ENCODE measurements at regions not wholly inside any gene's neighbourhood (a gene's known extent, or its start where the extent isn't known, plus 50 kb on each side); places are given as distances from the start of the nearest gene placed in this dataset.
"Not testable (repeated sequence)": the region's sequence is repeated elsewhere in the genome, so short reads cannot be mapped to it uniquely, and the experiment has no call there.

DNA sequence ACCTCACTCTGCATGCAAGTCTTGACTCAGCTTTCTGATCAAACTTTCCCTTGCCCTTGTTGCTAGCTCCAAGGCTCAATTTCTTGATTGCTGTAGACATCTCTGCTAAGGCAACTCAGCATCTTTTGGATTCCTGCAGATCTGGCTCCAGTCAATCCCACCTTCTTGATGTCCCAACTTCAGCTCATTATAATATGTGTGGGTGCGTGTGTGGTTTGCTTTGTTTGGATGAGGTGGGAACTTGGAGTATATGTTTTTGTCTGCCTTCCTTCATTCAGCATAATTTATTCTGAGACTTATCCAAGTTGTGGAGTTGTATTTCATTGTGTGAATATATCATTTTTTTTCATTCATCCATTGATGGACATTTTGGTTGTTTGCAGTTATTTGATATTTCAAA lies 364.8 kb upstream of the IGFBP3 start:
- no peak for DNase-seq
- no peak overlapping the region for H3K27ac ChIP-seq
- no peak overlapping the region for H3K4me3 ChIP-seq (ENCODE audit: low read depth, low read length)
- in situ Hi-C loops (cut with HindIII; ENCODE audit: low pct_ligation_motif_present, low sequenced_read_pairs): no loop called here
- H3K36me3 ChIP-seq (replicated peaks): no peaks in the 10 kb centered on the region
- H3K27me3 ChIP-seq (replicated peaks): no peaks in the 10 kb centered on the region
- TF ChIP-seq, protein P1, sequence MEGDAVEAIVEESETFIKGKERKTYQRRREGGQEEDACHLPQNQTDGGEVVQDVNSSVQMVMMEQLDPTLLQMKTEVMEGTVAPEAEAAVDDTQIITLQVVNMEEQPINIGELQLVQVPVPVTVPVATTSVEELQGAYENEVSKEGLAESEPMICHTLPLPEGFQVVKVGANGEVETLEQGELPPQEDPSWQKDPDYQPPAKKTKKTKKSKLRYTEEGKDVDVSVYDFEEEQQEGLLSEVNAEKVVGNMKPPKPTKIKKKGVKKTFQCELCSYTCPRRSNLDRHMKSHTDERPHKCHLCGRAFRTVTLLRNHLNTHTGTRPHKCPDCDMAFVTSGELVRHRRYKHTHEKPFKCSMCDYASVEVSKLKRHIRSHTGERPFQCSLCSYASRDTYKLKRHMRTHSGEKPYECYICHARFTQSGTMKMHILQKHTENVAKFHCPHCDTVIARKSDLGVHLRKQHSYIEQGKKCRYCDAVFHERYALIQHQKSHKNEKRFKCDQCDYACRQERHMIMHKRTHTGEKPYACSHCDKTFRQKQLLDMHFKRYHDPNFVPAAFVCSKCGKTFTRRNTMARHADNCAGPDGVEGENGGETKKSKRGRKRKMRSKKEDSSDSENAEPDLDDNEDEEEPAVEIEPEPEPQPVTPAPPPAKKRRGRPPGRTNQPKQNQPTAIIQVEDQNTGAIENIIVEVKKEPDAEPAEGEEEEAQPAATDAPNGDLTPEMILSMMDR (IDR thresholded peaks at IDR 0.05; ENCODE audit: low read depth, low read length, missing control alignments): no peak

DNA sequence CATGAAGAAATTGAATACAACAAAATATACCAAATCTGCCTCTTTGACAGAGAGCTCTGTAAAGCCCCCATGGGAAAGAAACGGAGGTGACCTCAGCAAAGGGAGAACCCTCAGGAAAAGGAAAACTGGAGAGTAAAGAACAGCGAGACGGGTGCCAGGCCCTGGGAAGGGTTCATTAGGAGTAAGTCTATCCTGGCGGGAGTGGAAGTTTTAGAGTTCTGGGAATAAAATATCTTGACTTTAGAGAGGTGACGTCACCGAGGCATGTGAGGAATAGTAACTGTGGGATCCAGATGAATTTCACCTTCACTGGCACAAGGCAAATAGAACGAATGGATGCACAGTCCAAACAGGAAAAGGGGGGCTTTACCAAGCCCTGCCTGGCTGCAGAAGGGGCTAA lies 362.8 kb upstream of the IGFBP3 start:
- Histone ChIP-seq H3K27ac (no peak overlapping the region), H3K4me3 (ENCODE audit: low read depth, low read length) (no peak overlapping the region), H3K36me3 (replicated peaks) (no peaks in the 10 kb centered on the region), H3K27me3 (replicated peaks) (no peaks in the 10 kb centered on the region)
- no peak for DNase-seq
- TF ChIP-seq, protein P1 (IDR thresholded peaks at IDR 0.05; ENCODE audit: low read depth, low read length, missing control alignments): no peak
- in situ Hi-C loops (cut with HindIII; ENCODE audit: low pct_ligation_motif_present, low sequenced_read_pairs): no loop called here

DNA sequence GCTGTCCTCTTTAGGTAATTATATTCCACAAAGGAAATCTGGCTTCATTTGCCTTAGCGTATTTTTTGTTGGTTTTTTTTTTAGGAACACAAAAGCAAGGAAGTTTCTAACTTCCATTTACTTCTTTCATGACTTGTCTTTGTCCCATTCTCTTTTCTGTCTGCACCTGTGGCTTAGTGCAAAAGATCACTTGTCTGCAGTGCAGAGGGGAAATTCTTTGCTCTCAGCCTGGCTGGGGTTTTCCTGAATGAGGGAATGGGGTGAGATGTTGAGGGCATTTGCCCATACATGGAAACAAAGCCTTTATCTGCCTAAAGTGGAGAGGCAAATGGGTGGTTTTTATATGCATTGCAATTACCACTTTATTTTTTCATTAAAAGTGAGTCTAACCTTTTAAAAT lies 361.1 kb upstream of the IGFBP3 start:
- in situ Hi-C loops (cut with HindIII; ENCODE audit: low pct_ligation_motif_present, low sequenced_read_pairs): no loop called here
- no peak for DNase-seq
- Histone ChIP-seq H3K27ac (no peak overlapping the region), H3K27me3 (replicated peaks) (no peaks in the 10 kb centered on the region), H3K36me3 (replicated peaks) (no peaks in the 10 kb centered on the region), H3K4me3 (ENCODE audit: low read depth, low read length) (no peak overlapping the region)
- TF ChIP-seq, protein P1 (IDR thresholded peaks at IDR 0.05; ENCODE audit: low read depth, low read length, missing control alignments): no peak

DNA sequence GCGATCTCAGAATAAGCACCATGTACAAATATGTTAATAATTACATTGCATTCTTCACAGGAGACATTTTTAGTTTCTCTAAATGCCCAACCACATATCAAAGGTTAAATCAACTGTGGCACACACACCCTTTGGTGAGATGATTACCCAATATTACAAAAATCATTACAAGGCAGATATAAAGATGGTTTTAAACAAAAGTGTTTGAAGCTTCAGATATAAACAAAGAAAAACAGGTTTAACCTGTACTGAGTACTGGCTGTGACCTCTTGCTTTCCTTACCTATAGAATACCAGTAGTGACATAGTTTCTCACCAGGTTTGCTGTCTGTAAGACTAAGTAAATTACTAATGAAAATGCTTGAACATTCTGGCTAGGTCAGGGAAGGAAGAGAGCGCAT lies 360.0 kb upstream of the IGFBP3 start:
- no peak for DNase-seq
- no peak overlapping the region for H3K27ac ChIP-seq

GRCh38 chr7:46279290-46279689 lies 358.2 kb upstream of the IGFBP3 start:
- H3K36me3 ChIP-seq (replicated peaks): no peaks in the 10 kb centered on the region
- H3K27ac ChIP-seq: no peak overlapping the region
- TF ChIP-seq, protein P1 (IDR thresholded peaks at IDR 0.05; ENCODE audit: low read depth, low read length, missing control alignments): no peak
- no peaks in the 10 kb centered on the region for H3K27me3 ChIP-seq (replicated peaks)
- no peak for DNase-seq
- H3K4me3 ChIP-seq (ENCODE audit: low read depth, low read length): no peak overlapping the region
- in situ Hi-C loops (cut with HindIII; ENCODE audit: low pct_ligation_motif_present, low sequenced_read_pairs): no loop called here

More for the DNA sequence above, 360.0 kb upstream of the IGFBP3 start:
- TF ChIP-seq, protein P1 (IDR thresholded peaks at IDR 0.05; ENCODE audit: low read depth, low read length, missing control alignments): no peak
- no peak overlapping the region for H3K4me3 ChIP-seq (ENCODE audit: low read depth, low read length)
- in situ Hi-C loops (cut with HindIII; ENCODE audit: low pct_ligation_motif_present, low sequenced_read_pairs): no loop called here
- H3K36me3 ChIP-seq (replicated peaks): no peaks in the 10 kb centered on the region
- no peaks in the 10 kb centered on the region for H3K27me3 ChIP-seq (replicated peaks)

GRCh38 chr7:46264646-46265045 lies 343.6 kb upstream of the IGFBP3 start:
- no peaks in the 10 kb centered on the region for H3K36me3 ChIP-seq (replicated peaks)
- H3K27ac ChIP-seq: no peak overlapping the region
- TF ChIP-seq, protein P1 (IDR thresholded peaks at IDR 0.05; ENCODE audit: low read depth, low read length, missing control alignments): no peak
- in situ Hi-C loops (cut with HindIII; ENCODE audit: low pct_ligation_motif_present, low sequenced_read_pairs): no loop called here
- no peaks in the 10 kb centered on the region for H3K27me3 ChIP-seq (replicated peaks)
- DNase-seq: no peak
- no peak overlapping the region for H3K4me3 ChIP-seq (ENCODE audit: low read depth, low read length)

DNA sequence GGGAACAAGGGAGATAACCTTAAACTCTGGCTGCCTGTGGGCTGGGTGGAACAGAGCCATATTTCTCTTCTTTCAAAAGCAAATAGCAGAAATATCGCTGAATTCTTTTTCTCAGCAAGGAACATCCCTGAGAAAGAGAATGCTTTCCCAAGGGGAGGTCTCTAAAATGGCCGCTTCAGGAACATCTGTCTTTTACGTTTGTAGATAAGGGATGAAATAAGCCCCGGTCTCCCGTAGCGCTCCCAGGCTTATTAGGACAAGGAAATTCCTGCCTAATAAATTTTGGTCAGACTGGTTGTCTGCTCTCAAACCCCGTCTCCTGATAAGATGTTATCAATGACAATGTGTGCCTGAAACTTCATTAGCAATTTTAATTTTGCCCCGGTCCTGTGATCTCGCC lies 340.6 kb upstream of the IGFBP3 start:
- H3K36me3 ChIP-seq (replicated peaks); DNase-seq; in situ Hi-C loops (cut with HindIII; ENCODE audit: low pct_ligation_motif_present, low sequenced_read_pairs); H3K27me3 ChIP-seq (replicated peaks); H3K4me3 ChIP-seq (ENCODE audit: low read depth, low read length); H3K27ac ChIP-seq: not testable (repeated sequence)

Data from brain microvascular endothelial cell (primary cell).